ENCODE measurements at regions not wholly inside any gene's neighbourhood (a gene's known extent, or its start where the extent isn't known, plus 50 kb on each side); places are given as distances from the start of the nearest gene placed in this dataset.

- Histone ChIP-seq H2AFZ (ENCODE audit: low read depth, low read length) (no peak overlapping the region), H3K9ac (ENCODE audit: insufficient read depth in 1 of 2, low read depth in 2 of 2, low read length in 2 of 2) (no peak overlapping the region), H3K4me2 (ENCODE audit: insufficient read depth, low read length) (no peak overlapping the region), H3K4me3 (no peak overlapping the region), H3K36me3 (ENCODE audit: control insufficient read depth, insufficient read depth, low read length) (no peaks in the 10 kb centered on the region), H3K79me2 (ENCODE audit: control insufficient read depth, insufficient read depth, low read length) (no peaks in the 10 kb centered on the region), H3K9me3 (replicated peaks; ENCODE audit: control insufficient read depth, insufficient read depth, low read depth, low read length) (no peaks in the 10 kb centered on the region), H3K9me1 (ENCODE audit: control insufficient read depth, insufficient read depth, low read length) (no peaks in the 10 kb centered on the region), H3K27ac (ENCODE audit: extremely low read depth, low read depth, low read length) (no peak overlapping the region), H3K4me1 (replicated peaks in 1 of 2; ENCODE audit: control insufficient read depth in 2 of 2, insufficient read depth in 2 of 2, low read length in 2 of 2) (no peaks in the 10 kb centered on the region), H4K20me1 (replicated peaks; ENCODE audit: control insufficient read depth, insufficient read depth, low read length) (no peaks in the 10 kb centered on the region), H3K27me3 (ENCODE audit: control insufficient read depth in 2 of 2, insufficient read depth in 2 of 2, low read length in 2 of 2) (peaks cover 13 to 30% of the 10 kb centered on the region in 2 experiments; a peak in 4 of 5 replicates)
- WGBS (ENCODE audit: insufficient coverage, low coverage, missing lambda C conversion rate) = 1% methylated on average over 4 of the region's 4 CpGs
- intact Hi-C loops (cut with micrococcal nuclease) (no loop called here), in situ Hi-C loops (cut with MboI) (no loop called here)
- DNase-seq (ENCODE audit: extremely low read depth in 1 of 4, low spot score in 3 of 4) = no peak
- no peak for ATAC-seq
- no peak for TF ChIP-seq CHD2 (IDR thresholded peaks at IDR 0.05; ENCODE audit: low read depth, low read length)
- no peak for TF ChIP-seq ZBTB5 (IDR thresholded peaks at IDR 0.05)
- TF ChIP-seq, protein P1, sequence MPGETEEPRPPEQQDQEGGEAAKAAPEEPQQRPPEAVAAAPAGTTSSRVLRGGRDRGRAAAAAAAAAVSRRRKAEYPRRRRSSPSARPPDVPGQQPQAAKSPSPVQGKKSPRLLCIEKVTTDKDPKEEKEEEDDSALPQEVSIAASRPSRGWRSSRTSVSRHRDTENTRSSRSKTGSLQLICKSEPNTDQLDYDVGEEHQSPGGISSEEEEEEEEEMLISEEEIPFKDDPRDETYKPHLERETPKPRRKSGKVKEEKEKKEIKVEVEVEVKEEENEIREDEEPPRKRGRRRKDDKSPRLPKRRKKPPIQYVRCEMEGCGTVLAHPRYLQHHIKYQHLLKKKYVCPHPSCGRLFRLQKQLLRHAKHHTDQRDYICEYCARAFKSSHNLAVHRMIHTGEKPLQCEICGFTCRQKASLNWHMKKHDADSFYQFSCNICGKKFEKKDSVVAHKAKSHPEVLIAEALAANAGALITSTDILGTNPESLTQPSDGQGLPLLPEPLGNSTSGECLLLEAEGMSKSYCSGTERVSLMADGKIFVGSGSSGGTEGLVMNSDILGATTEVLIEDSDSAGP (CRISPR knock-in tag; IDR thresholded peaks at IDR 0.05) = no peak
- TF ChIP-seq CHAMP1 (IDR thresholded peaks at IDR 0.05) = no peak
- no peak for TF ChIP-seq SAFB2 (IDR thresholded peaks at IDR 0.05; ENCODE audit: borderline replicate concordance, low read depth, low read length, severe bottlenecking)
- ChIA-PET CTCF (ENCODE audit: low intra/inter-chr PET ratio) (no interaction called here), POLR2A (no interaction called here)
- no peak for FAIRE-seq
- no TSS peak for BruUV-seq (replicated peaks)
Observed at GRCh38 chr2:8435608-8436007, 246.2 kb upstream of the ID2 start.

All from K562 (cell line).